GM19351 (cell line): ENCODE measurements at regions not wholly inside any gene's neighbourhood (a gene's known extent, or its start where the extent isn't known, plus 50 kb on each side); places are given as distances from the start of the nearest gene placed in this dataset.
A peak's percentile ranks its signal among the peaks of the same experiment; 100 is the strongest.

Source experiments
- ATAC-seq: cut with Tn5 transposase; IDR thresholded peaks from one replicate; pipeline ENCODE4 v1.9.1; 2021; ENCODE audit warnings: mild to moderate bottlenecking, moderate library complexity; ENCODE audit not compliant: unreplicated experiment

DNA sequence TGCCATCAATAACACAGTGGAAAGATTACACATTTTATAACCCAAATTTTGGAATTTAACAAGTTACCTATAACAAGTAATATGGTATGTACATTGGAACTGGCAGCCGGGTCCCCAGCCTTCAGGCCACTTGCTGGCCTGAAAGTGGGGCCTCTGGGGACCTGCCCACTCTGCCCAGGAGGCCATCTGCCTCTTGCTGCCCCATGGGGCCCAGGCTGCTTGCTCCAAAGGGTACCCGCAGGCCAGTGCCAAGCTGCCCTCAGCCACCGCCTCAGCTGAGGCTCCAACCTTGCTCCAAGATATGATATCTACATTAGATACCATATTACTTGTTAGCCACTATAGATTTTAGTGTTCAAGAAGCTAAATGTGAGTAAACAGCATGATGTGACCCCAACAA lies 120.8 kb upstream of the TMEFF2 start:
- no peak for ATAC-seq

GRCh38 chr2:192314800-192315481 lies 120.2 kb upstream of the TMEFF2 start:
- no peak for ATAC-seq

- no peak for ATAC-seq
These were observed 119.0 kb upstream of the TMEFF2 start for GRCh38 chr2:192313773-192314172.

- no peak for ATAC-seq
These were observed 117.1 kb upstream of the TMEFF2 start for GRCh38 chr2:192311701-192312460.

DNA sequence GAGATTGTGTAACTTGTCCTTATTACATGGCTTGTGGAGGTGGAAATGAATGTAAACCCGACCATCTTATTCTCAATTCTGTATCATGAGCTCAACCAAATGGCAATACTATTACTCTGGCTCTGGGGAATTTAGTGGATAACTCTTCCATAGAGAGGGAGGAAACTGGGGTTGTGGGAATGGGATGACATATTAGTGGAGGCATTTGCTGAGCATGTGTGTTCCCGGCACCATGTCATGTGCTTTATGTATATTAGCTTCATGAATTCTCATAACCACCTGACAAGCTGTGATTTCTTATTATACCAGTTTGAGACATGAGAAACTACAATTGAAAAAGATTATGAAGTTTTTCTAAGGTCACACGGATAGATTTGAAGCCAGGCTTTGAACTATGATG lies 112.8 kb upstream of the TMEFF2 start:
- ATAC-seq, result no peak

DNA sequence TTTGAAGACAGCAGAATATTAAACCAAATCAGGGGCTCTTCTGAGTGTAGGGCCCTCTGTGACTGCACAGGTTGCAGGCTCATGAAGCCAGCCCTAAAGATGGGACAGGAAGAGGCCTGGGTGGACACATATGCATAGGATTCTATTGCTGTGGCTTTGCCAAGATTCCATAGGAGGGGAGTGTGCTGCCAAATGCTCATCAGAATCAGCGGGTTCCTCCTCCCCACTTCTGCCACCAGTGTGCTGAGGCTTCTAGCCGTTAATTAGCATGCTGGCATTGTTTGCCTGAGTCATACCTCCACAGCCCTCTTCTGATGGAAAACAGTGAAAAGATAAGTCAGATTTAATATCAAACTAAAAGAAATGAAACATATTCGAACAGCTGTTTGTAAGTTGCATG lies 103.9 kb upstream of the TMEFF2 start:
- ATAC-seq, result no peak

GRCh38 chr2:192292478-192292877 lies 97.7 kb upstream of the TMEFF2 start:
- no peak for ATAC-seq

- no peak for ATAC-seq
These were observed 93.6 kb upstream of the TMEFF2 start for GRCh38 chr2:192288295-192288694.

- ATAC-seq, result peak; percentile 73
These were observed 91.5 kb upstream of the TMEFF2 start for GRCh38 chr2:192286093-192286701.

DNA sequence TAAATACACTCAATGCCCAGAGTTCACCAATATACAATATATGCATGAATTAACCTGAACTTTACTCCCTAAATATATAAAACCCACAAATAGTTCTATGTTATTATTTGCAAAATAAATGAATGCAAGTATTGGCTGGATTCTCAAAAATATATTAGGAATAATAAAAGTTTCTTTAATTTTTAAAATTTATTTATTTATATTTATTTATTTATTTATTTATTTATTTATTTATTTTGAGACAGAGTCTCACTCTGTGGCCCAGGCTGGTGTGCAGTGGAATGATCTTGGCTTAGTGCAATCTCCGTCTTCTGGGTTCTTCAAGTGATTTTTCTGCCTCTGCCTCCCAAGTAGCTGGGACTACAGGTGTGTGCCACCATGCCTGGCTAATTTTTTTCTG lies 88.7 kb upstream of the TMEFF2 start:
- ATAC-seq, result no peak

DNA sequence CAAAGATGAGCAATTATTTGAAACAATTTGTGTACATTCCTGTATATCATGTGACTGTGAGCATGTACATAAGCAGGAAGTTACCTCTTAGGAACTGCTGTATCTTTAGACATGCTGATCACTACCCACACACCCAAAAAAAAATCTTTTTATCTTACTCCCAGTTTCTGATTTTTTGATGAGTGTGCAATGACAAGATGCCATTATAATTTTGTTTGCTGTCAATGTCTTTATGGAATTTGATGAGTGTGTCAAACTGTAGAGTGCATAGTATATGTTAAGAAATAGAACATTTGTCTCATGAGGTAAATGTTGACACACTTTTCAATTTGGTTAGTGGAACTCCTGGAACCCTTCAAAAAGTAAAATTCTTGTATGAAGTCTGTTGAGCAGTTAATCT lies 84.0 kb upstream of the TMEFF2 start:
- ATAC-seq, result no peak

DNA sequence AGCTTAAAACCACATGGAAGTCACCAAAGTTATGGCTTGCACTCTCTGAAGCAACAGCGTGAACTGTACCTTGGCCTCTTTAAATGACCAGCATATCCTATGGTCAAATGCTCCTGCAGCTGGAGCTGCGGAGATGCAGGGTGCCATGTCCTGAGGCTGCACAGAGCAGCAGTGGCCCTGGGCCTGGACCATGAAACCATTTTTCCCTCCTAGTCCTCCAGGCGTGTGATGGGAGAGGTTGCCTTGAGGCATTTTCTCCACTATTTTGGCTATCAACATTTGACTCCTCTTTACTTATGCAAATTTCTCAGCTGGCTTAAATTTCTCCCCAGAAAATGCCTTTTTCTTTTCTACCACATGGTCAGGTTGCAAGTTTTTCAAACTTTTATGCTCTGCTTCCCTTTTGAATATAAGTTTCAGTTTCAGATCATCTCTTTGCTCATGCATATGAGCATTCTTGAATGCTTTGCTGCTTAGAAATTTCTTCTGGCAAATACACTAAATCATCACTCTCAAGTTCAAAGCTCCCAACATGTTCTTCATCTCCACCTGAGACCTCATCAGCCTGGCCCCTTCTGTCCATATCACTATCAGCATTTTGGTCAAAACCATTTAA lies 82.9 kb upstream of the TMEFF2 start:
- peak; percentile 62 for ATAC-seq

DNA sequence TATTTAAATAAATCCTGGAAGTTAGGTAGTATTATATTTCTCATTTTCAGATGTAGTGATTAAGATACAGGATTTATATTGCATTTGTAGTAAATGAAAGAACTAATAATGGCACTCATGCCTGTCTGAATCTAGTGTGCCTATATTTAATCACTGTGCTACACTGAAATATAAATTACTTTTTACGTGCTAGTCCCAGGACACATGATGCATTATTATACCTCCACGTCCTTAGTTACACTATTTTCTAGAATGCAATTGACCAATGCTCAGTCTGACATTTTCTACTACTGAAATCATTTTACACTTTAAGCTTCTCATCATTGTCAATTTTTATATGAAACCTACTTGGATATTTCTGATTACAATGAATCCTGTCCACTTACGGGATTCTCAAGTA lies 80.9 kb upstream of the TMEFF2 start:
- no peak for ATAC-seq

GRCh38 chr2:192267484-192267883 lies 72.8 kb upstream of the TMEFF2 start:
- no peak for ATAC-seq

- no peak for ATAC-seq
These were observed 71.0 kb upstream of the TMEFF2 start for GRCh38 chr2:192265751-192266150.

DNA sequence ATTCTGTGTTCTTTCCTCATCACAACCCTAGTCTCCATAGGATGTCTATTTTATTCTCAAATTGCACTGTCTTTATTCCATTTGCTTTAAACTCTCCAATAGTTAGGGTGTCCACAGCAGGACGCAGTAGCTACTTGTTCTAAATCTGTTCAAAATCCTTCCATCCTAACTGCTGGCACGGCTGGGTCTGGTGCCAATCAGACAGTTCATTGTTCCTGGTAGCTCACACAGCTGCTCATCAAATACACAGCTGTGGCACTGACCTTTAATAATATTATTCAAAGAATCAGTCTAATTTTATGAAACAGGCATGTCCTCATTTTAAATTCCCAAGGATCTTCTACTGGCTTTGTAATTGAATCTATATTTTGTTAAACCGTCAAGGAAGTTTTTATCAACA lies 59.7 kb upstream of the TMEFF2 start:
- no peak for ATAC-seq

DNA sequence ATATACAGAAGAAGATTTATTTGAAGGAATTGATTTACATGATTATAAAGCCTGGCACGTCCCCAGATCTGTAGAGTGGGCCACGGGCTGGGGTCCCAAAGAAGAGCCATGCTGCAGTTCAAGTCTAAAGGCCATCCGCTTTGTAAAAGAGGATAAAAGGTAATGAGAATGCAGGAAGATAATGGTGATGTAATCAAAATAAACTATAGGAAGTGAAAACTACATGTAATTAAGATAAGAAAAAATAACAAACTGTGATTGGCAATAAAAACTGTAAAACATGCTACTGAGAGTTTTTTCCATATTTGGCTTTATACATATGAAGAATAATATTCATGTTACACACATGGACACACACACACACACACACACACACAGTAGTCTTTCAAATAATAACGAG lies 59.0 kb upstream of the TMEFF2 start:
- no peak for ATAC-seq

GRCh38 chr2:192250961-192251360 lies 56.2 kb upstream of the TMEFF2 start:
- no peak for ATAC-seq

DNA sequence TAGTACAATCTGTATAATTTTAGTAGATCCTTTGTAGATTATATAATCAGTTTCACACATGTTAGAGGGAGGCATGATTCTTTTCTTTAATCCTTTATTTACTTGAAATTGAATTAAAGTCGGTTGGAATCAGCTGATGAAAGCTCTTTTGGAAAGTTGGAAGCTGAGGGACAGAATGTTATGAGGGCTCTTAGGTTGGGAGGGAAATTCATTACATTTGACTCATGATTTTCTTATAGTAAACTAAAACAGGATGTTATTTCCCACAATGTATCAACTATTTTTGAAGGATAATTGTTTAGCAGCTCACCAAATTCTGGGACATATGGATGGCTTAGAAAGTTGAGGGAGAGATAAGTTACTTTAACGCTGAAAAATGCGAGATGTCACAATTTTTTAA lies 52.7 kb upstream of the TMEFF2 start:
- no peak for ATAC-seq

DNA sequence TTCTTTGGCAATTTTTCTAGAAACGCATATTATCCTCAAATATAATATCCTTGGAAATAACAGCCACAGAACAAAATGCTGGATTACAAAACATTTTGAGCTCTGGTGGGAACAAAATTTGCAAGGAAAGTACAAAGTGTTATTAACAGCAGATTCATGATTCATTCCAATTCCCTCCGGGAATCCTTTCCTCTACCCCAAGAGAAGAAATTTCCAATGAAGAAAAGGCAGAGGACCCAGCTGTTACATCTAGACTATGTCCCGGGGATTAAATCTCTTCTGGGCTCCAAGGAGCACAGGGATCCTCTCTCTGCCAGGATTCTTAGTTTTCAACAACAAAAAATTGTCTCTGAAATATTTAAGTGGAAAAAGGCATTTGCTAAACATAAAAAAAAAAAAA lies 51.6 kb upstream of the TMEFF2 start:
- ATAC-seq, result no peak

- ATAC-seq, result no peak
These were observed 50.6 kb upstream of the TMEFF2 start for GRCh38 chr2:192245329-192245728.
